Activated naive CD4-positive, alpha-beta T cell treated with anti-CD3 and anti-CD28 coated beads, Interleukin-2, amount 10 ng/mL, durations not matched to agents 7 days and 5 days (primary cell): ENCODE measurements at regions not wholly inside any gene's neighbourhood (a gene's known extent, or its start where the extent isn't known, plus 50 kb on each side); places are given as distances from the start of the nearest gene placed in this dataset.

Experiments used
- CTCF ChIA-PET: fragments of 350-600 bp; sonication (Branson Sonifier 250); formaldehyde crosslinking; loops from one replicate; lab custom pipeline; 2021; ENCODE audit warnings: antibody characterized with exemption; lab: Charles Lee
- DNase-seq: peaks from one replicate; pipeline ENCODE4 v3.0.0-alpha.2; 2020
- H3K27ac Mint-ChIP-seq: one replicate; pipeline ENCODE4 v1.8.0; 2021; ENCODE audit warnings: mild to moderate bottlenecking, moderate library complexity, mixed read lengths
- H3K27me3 Mint-ChIP-seq: one replicate; pipeline ENCODE4 v1.8.0; 2021; ENCODE audit warnings: mild to moderate bottlenecking, mixed read lengths
- H3K36me3 Mint-ChIP-seq: one replicate; pipeline ENCODE4 v1.8.0; 2021; ENCODE audit warnings: mixed read lengths
- H3K4me1 Mint-ChIP-seq: one replicate; pipeline ENCODE4 v1.8.0; 2021; ENCODE audit warnings: mixed read lengths
- H3K4me3 Mint-ChIP-seq: one replicate; pipeline ENCODE4 v1.8.0; 2021; ENCODE audit warnings: mild to moderate bottlenecking, moderate library complexity, mixed read lengths
- H3K9me3 Mint-ChIP-seq: one replicate; pipeline ENCODE4 v1.8.0; 2021; ENCODE audit warnings: mixed read lengths

GRCh38 chr18:4640349-4641012 is 185.4 kb upstream of the DLGAP1 start:
- no peaks in the 10 kb centered on the region for H3K36me3 Mint-ChIP-seq
- CTCF ChIA-PET, result no interaction called here
- peaks cover 7% of the 10 kb centered on the region for H3K9me3 Mint-ChIP-seq
- H3K4me3 Mint-ChIP-seq, result no peak overlapping the region
- no peak overlapping the region for H3K27ac Mint-ChIP-seq
- DNase-seq, result no peak
- no peaks in the 10 kb centered on the region for H3K4me1 Mint-ChIP-seq
- no peaks in the 10 kb centered on the region for H3K27me3 Mint-ChIP-seq

GRCh38 chr18:4639628-4640310 is 184.7 kb upstream of the DLGAP1 start:
- CTCF ChIA-PET, result no interaction called here
- H3K27me3 Mint-ChIP-seq, result no peaks in the 10 kb centered on the region
- no peaks in the 10 kb centered on the region for H3K36me3 Mint-ChIP-seq
- no peak for DNase-seq
- H3K4me1 Mint-ChIP-seq, result no peaks in the 10 kb centered on the region
- peaks cover 9% of the 10 kb centered on the region for H3K9me3 Mint-ChIP-seq
- no peak overlapping the region for H3K27ac Mint-ChIP-seq
- no peak overlapping the region for H3K4me3 Mint-ChIP-seq

- Mint-ChIP-seq H3K4me3 (no peak overlapping the region), H3K27ac (no peak overlapping the region), H3K36me3 (no peaks in the 10 kb centered on the region), H3K27me3 (no peaks in the 10 kb centered on the region), H3K4me1 (no peaks in the 10 kb centered on the region), H3K9me3 (peaks cover 9% of the 10 kb centered on the region)
- CTCF ChIA-PET, result no interaction called here
- no peak for DNase-seq
Measured at GRCh38 chr18:4638680-4639079, 183.6 kb upstream of the DLGAP1 start.

DNA sequence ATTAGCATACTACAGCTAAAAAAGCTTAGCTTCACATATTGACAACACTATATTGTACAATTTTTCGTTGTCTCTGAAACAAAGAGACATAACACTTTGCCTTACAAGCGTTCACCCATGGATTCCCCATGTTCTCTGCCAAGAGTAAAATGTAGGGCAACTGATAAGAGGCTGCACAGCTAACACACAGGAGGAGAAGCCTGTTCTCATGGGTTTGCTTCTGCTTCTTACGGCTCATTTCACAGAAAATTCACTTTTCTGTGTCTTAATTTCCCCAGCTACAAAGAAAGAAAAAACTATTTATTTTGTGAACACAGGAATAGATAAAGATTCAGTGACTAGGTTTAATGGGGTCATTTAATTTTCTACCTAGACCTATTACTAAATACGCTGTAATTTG is 182.8 kb upstream of the DLGAP1 start:
- Mint-ChIP-seq H3K9me3 (peaks cover 10% of the 10 kb centered on the region), H3K4me1 (no peaks in the 10 kb centered on the region), H3K27ac (no peak overlapping the region), H3K4me3 (no peak overlapping the region), H3K36me3 (no peaks in the 10 kb centered on the region), H3K27me3 (no peaks in the 10 kb centered on the region)
- DNase-seq, result no peak
- CTCF ChIA-PET, result no interaction called here

- Mint-ChIP-seq H3K36me3 (no peaks in the 10 kb centered on the region), H3K27ac (no peak overlapping the region), H3K4me3 (no peak overlapping the region), H3K9me3 (peaks cover 15% of the 10 kb centered on the region), H3K4me1 (no peaks in the 10 kb centered on the region), H3K27me3 (no peaks in the 10 kb centered on the region)
- CTCF ChIA-PET, result no interaction called here
- DNase-seq, result no peak
Measured at GRCh38 chr18:4636967-4637366, 181.9 kb upstream of the DLGAP1 start.

GRCh38 chr18:4631239-4631638 is 176.1 kb upstream of the DLGAP1 start:
- H3K27me3 Mint-ChIP-seq, result no peaks in the 10 kb centered on the region
- no peak for DNase-seq
- H3K27ac Mint-ChIP-seq, result no peak overlapping the region
- peaks cover 11% of the 10 kb centered on the region for H3K9me3 Mint-ChIP-seq
- H3K4me1 Mint-ChIP-seq, result no peaks in the 10 kb centered on the region
- H3K4me3 Mint-ChIP-seq, result no peak overlapping the region
- CTCF ChIA-PET, result no interaction called here
- no peaks in the 10 kb centered on the region for H3K36me3 Mint-ChIP-seq

GRCh38 chr18:4605212-4605611 is 150.1 kb upstream of the DLGAP1 start:
- H3K27me3 Mint-ChIP-seq, result no peaks in the 10 kb centered on the region
- H3K27ac Mint-ChIP-seq, result no peak overlapping the region
- CTCF ChIA-PET, result no interaction called here
- H3K36me3 Mint-ChIP-seq, result no peaks in the 10 kb centered on the region
- peaks cover 4% of the 10 kb centered on the region for H3K9me3 Mint-ChIP-seq
- H3K4me3 Mint-ChIP-seq, result no peak overlapping the region
- H3K4me1 Mint-ChIP-seq, result no peaks in the 10 kb centered on the region
- no peak for DNase-seq

GRCh38 chr18:4603955-4604354 is 148.8 kb upstream of the DLGAP1 start:
- Mint-ChIP-seq H3K4me3 (no peak overlapping the region), H3K27ac (no peak overlapping the region), H3K27me3 (no peaks in the 10 kb centered on the region), H3K9me3 (peaks cover 4% of the 10 kb centered on the region), H3K4me1 (no peaks in the 10 kb centered on the region), H3K36me3 (no peaks in the 10 kb centered on the region)
- CTCF ChIA-PET, result no interaction called here
- DNase-seq, result no peak

DNA sequence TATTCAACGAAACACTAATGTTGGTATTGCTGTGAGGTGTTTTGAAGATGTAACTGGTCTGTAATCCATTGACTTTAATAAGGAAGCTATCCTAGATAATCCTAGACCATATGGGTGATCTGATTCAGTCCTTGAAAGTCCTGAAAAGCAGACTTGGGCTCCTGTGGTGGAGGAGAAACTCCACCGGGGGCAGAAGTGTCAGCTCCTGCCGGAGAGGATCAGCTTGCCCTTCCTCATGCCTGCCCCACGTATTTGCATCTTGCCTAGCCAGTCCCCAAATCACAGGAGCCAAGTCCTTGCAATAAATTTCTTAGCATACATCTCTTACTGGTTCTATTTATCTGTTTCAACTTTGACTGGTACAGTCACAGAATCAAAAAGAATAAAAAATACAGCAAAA is 144.2 kb upstream of the DLGAP1 start:
- no peaks in the 10 kb centered on the region for H3K4me1 Mint-ChIP-seq
- CTCF ChIA-PET, result no interaction called here
- no peaks in the 10 kb centered on the region for H3K27me3 Mint-ChIP-seq
- DNase-seq, result no peak
- H3K27ac Mint-ChIP-seq, result no peak overlapping the region
- H3K4me3 Mint-ChIP-seq, result no peak overlapping the region
- H3K36me3 Mint-ChIP-seq, result no peaks in the 10 kb centered on the region
- peaks cover 7% of the 10 kb centered on the region for H3K9me3 Mint-ChIP-seq

DNA sequence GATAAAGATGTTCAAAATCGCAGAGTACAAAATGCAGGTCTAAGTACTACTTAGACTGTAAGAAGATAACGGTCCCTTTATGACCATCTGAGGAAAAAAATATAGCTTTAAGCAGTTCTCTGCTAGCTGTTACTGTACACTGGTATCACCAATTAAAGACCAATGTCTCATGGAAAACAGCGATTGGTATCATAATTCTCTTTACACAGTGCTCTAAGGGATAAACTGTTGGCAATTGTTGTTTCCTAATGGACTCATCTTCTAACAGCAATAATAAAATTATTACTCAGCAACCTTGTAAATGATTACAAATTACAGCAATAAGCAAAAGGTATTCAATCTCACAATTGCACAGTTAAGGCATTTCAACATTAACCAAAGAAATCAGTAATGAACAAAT is 142.2 kb upstream of the DLGAP1 start:
- no peak overlapping the region for H3K27ac Mint-ChIP-seq
- no peaks in the 10 kb centered on the region for H3K27me3 Mint-ChIP-seq
- H3K4me3 Mint-ChIP-seq, result no peak overlapping the region
- H3K36me3 Mint-ChIP-seq, result no peaks in the 10 kb centered on the region
- H3K4me1 Mint-ChIP-seq, result no peaks in the 10 kb centered on the region
- DNase-seq, result no peak
- peaks cover 10% of the 10 kb centered on the region for H3K9me3 Mint-ChIP-seq
- CTCF ChIA-PET, result no interaction called here

GRCh38 chr18:4593895-4594294 is 138.8 kb upstream of the DLGAP1 start:
- peaks cover 11% of the 10 kb centered on the region for H3K9me3 Mint-ChIP-seq
- no peak overlapping the region for H3K4me3 Mint-ChIP-seq
- no peaks in the 10 kb centered on the region for H3K36me3 Mint-ChIP-seq
- no peaks in the 10 kb centered on the region for H3K27me3 Mint-ChIP-seq
- H3K4me1 Mint-ChIP-seq, result no peaks in the 10 kb centered on the region
- no peak for DNase-seq
- CTCF ChIA-PET, result no interaction called here
- H3K27ac Mint-ChIP-seq, result no peak overlapping the region

DNA sequence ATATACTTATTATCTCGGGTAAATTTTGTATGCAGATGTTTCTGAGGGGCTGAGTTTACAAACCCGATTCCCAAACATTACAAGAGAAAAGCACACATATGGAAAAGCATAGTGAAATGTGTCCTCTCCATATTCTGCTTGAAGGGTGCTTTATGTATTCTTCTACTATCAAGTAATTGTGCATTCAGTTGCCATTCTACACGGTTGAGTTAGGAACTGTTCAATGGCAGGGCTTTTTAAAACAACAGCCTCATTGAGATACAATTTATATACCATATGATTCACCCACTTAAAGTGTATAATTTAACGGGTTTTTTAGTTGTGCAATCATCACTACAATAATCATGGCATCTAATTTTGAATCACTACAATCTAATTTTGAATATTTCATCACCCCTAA is 138.4 kb upstream of the DLGAP1 start:
- CTCF ChIA-PET, result no interaction called here
- Mint-ChIP-seq H3K4me3 (no peak overlapping the region), H3K36me3 (no peaks in the 10 kb centered on the region), H3K4me1 (no peaks in the 10 kb centered on the region), H3K27ac (no peak overlapping the region), H3K27me3 (no peaks in the 10 kb centered on the region), H3K9me3 (peaks cover 11% of the 10 kb centered on the region)
- no peak for DNase-seq

DNA sequence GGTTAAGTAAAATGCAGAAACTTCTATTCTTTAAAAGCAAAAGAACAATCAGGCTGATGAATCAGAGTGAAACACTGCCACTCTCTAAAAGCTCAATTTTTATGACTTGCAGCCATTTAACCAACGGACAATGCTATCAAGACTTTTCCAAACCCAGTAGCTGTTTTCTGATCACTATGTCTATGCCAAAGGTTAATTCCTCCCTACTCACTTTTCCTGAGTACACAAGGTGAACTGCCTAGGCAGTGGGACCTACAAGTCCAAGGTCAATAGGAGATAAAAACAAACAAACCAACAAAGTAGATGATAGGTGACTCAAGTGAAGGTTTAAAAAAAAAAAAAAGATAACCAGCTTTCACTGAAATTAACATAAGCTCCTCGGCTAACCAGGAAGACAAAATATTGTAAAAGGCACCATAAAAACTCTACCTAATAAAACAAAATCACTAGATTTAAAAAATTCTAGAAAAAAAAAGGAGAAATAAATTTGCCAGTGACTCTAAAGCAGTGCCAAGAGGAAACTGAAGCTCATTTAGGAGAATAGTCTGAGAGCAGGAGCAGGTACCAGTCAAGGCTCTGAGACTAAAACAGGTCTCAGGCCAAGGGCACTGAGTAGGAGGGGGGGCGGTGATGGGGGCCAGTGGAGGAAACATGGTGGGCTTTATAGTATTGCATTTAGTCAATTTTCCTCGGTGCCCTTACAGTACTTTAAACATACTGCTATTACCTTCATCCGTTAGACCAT is 134.1 kb upstream of the DLGAP1 start:
- Mint-ChIP-seq H3K27ac (no peak overlapping the region), H3K27me3 (no peaks in the 10 kb centered on the region), H3K4me1 (no peaks in the 10 kb centered on the region), H3K36me3 (no peaks in the 10 kb centered on the region), H3K4me3 (no peak overlapping the region), H3K9me3 (peaks cover 11% of the 10 kb centered on the region)
- CTCF ChIA-PET, result no interaction called here
- no peak for DNase-seq

DNA sequence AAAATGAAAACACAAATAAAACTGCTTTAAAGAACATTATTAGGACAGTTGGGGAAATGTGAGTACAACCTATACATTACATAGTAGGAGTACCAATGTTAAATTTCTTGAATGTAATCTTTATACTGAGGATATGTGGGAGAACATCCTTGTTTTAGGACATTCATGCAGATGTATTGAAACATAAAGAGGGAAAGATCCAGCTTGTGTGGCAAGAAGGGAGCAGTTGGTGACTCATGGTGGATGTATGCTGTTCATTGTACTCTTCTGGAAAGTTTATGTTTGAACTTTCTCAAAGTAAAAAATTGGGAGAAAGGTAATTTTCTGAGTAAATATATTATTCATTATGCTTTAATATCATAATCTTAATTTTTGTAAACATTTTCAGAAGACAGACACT is 132.1 kb upstream of the DLGAP1 start:
- no peak for DNase-seq
- H3K36me3 Mint-ChIP-seq, result no peaks in the 10 kb centered on the region
- no peak overlapping the region for H3K27ac Mint-ChIP-seq
- no peaks in the 10 kb centered on the region for H3K27me3 Mint-ChIP-seq
- peaks cover 17% of the 10 kb centered on the region for H3K9me3 Mint-ChIP-seq
- H3K4me1 Mint-ChIP-seq, result no peaks in the 10 kb centered on the region
- CTCF ChIA-PET, result no interaction called here
- H3K4me3 Mint-ChIP-seq, result no peak overlapping the region

DNA sequence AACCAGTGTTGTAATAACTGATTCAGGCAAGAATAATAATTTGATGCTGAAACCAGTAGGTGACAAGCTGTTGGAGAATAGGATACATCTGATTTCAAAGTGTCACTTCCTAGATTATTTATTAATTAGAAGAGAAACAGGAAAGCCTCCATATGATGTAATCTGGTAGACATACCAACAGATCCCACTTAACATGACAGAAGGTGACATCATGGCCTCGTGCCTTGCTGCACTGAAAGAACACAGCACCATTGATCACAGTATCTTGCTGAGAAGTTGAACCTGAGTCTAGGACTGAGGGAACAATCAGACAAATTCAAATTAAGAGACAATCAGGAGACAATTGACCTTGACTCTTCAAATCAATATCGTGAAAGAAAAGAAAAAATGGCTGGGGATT is 131.6 kb upstream of the DLGAP1 start:
- no peaks in the 10 kb centered on the region for H3K36me3 Mint-ChIP-seq
- H3K4me1 Mint-ChIP-seq, result no peaks in the 10 kb centered on the region
- no peak overlapping the region for H3K4me3 Mint-ChIP-seq
- CTCF ChIA-PET, result no interaction called here
- H3K27ac Mint-ChIP-seq, result no peak overlapping the region
- peaks cover 20% of the 10 kb centered on the region for H3K9me3 Mint-ChIP-seq
- no peaks in the 10 kb centered on the region for H3K27me3 Mint-ChIP-seq
- no peak for DNase-seq
